SIG-M5 treated with dmso at 0.1 percent for 504 hours (cell line): ENCODE measurements at regions not wholly inside any gene's neighbourhood (a gene's known extent, or its start where the extent isn't known, plus 50 kb on each side); places are given as distances from the start of the nearest gene placed in this dataset.
"Not testable (repeated sequence)": the region's sequence is repeated elsewhere in the genome, so short reads cannot be mapped to it uniquely, and the experiment has no call there.

ENCODE experiments used
- DNase-seq: peaks from one replicate; lab custom pipeline; 2025; ENCODE audit not compliant: unreplicated experiment; lab: John Stamatoyannopoulos, UW

GRCh38 chr4:159780196-159780922 is 677.5 kb downstream of the RAPGEF2 start:
- DNase-seq: no peak

GRCh38 chr4:159787901-159788300 is 685.0 kb downstream of the RAPGEF2 start:
- peak; percentile 5 for DNase-seq

GRCh38 chr4:159791334-159791733 is 688.5 kb downstream of the RAPGEF2 start:
- DNase-seq: no peak

GRCh38 chr4:159804592-159804991 is 701.7 kb downstream of the RAPGEF2 start:
- not testable (repeated sequence) for DNase-seq

GRCh38 chr4:159823743-159824142 is 720.9 kb downstream of the RAPGEF2 start:
- DNase-seq: no peak

- peak; percentile 1 for DNase-seq
Observed at GRCh38 chr4:159828687-159829086, 725.8 kb downstream of the RAPGEF2 start.

GRCh38 chr4:159829184-159829583 is 726.3 kb downstream of the RAPGEF2 start:
- DNase-seq: no peak

- no peak for DNase-seq
Observed at GRCh38 chr4:159837071-159837470, 734.2 kb downstream of the RAPGEF2 start.

GRCh38 chr4:159855731-159856130 is 752.9 kb downstream of the RAPGEF2 start:
- no peak for DNase-seq

GRCh38 chr4:159856451-159856850 is 753.6 kb downstream of the RAPGEF2 start:
- no peak for DNase-seq

GRCh38 chr4:159859656-159860148 is 756.8 kb downstream of the RAPGEF2 start:
- no peak for DNase-seq

GRCh38 chr4:159860945-159861344 is 758.1 kb downstream of the RAPGEF2 start:
- no peak for DNase-seq

GRCh38 chr4:159864337-159864736 is 761.5 kb downstream of the RAPGEF2 start:
- no peak for DNase-seq

- no peak for DNase-seq
Observed at GRCh38 chr4:159867673-159868072, 764.8 kb downstream of the RAPGEF2 start.

GRCh38 chr4:159868936-159869335 is 766.1 kb downstream of the RAPGEF2 start:
- DNase-seq: not testable (repeated sequence)

GRCh38 chr4:159871141-159871540 is 768.3 kb downstream of the RAPGEF2 start:
- DNase-seq: no peak

- no peak for DNase-seq
Observed at GRCh38 chr4:159881158-159881557, 778.3 kb downstream of the RAPGEF2 start.

- no peak for DNase-seq
Observed at GRCh38 chr4:159884989-159885388, 782.1 kb downstream of the RAPGEF2 start.

- DNase-seq: no peak
Observed at GRCh38 chr4:159899596-159899995, 796.7 kb downstream of the RAPGEF2 start.

GRCh38 chr4:159900562-159900961 is 797.7 kb downstream of the RAPGEF2 start:
- DNase-seq: no peak

GRCh38 chr4:159902648-159903047 is 799.8 kb downstream of the RAPGEF2 start:
- no peak for DNase-seq

GRCh38 chr4:159904906-159905305 is 802.0 kb downstream of the RAPGEF2 start:
- DNase-seq: no peak

GRCh38 chr4:159906051-159906450 is 803.2 kb downstream of the RAPGEF2 start:
- no peak for DNase-seq
